ENCODE measurements at regions not wholly inside any gene's neighbourhood (a gene's known extent, or its start where the extent isn't known, plus 50 kb on each side); places are given as distances from the start of the nearest gene placed in this dataset.

DNA sequence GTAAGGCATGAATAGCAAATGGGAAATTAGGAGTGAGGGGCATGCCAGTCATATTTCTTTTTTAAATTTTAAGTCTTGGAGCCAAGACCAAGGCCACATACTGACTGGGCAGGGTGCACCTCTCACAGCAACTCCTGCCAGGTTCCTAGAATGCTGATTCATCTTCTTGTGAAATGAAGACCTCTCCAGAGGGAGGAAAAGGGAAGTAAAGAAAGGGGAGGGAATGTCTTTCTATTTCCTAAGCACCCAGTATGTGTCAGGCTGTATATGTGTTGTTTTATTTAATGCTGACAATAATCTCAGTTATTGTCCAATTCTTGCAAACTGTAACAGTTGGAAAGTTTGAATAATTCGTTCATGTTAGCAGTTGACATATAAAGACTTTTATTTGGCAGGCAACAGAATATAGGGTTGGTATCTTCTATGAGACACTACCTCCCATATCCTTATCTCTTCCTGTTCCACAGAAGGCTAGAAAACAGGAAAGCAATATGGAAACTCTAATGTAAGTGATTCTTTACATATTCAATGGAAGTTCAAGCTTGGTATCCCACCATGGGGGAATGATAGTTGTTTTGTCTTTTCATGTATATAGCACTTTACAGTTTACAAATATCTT lies 259.1 kb upstream of the USP24 start:
- in situ Hi-C loops (cut with MboI; ENCODE audit: low pct_unique_long_range_greater_than_20kb, low sequenced_read_pairs, unreplicated experiment) = no loop called here
- TF ChIP-seq, protein P1, sequence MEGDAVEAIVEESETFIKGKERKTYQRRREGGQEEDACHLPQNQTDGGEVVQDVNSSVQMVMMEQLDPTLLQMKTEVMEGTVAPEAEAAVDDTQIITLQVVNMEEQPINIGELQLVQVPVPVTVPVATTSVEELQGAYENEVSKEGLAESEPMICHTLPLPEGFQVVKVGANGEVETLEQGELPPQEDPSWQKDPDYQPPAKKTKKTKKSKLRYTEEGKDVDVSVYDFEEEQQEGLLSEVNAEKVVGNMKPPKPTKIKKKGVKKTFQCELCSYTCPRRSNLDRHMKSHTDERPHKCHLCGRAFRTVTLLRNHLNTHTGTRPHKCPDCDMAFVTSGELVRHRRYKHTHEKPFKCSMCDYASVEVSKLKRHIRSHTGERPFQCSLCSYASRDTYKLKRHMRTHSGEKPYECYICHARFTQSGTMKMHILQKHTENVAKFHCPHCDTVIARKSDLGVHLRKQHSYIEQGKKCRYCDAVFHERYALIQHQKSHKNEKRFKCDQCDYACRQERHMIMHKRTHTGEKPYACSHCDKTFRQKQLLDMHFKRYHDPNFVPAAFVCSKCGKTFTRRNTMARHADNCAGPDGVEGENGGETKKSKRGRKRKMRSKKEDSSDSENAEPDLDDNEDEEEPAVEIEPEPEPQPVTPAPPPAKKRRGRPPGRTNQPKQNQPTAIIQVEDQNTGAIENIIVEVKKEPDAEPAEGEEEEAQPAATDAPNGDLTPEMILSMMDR (IDR thresholded peaks at IDR 0.05; ENCODE audit: extremely low read depth, insufficient read depth, missing control alignments) = no peak
- no peak for DNase-seq (ENCODE audit: low spot score)

DNA sequence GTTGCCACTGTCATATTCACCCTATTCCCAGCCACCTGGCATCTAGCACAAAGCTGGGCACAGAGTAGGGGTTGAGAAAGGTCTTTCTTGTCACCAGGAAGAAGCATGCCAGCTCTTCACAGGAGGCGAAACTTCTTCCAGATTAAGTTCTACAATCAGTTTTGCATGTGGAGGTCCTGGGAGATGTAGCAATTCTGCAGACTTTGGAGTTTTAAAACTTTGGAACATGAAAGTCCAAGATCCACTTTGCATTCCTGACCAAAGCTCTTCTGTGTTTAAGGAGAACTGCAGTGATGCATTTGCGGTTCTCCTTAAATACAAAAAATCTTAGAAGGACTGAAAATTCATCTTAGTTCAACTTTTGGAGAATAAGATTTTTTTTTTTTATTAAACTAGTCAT lies 258.5 kb upstream of the USP24 start:
- TF ChIP-seq, protein P1 (IDR thresholded peaks at IDR 0.05; ENCODE audit: extremely low read depth, insufficient read depth, missing control alignments) = no peak
- in situ Hi-C loops (cut with MboI; ENCODE audit: low pct_unique_long_range_greater_than_20kb, low sequenced_read_pairs, unreplicated experiment) = no loop called here
- no peak for DNase-seq (ENCODE audit: low spot score)

DNA sequence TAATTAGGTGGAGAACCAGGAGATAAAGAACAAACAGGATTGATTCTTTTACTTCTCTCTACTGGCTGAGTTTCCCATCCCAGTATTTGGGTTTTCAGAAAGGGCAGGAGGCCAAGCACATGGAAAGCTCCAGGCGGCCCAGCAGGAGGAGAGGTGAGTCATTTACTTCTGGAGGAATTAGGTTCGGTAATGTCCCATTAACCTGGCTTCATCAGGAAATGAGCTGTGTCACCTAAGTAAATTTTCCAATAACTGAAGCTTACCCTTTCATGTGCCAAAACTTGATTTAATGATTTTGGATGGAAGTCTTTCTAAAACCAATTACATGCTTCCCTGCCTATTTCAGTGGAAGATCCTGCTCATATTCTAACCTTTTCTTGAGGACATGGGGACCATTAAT lies 257.6 kb upstream of the USP24 start:
- in situ Hi-C loops (cut with MboI; ENCODE audit: low pct_unique_long_range_greater_than_20kb, low sequenced_read_pairs, unreplicated experiment) = no loop called here
- TF ChIP-seq, protein P1 (IDR thresholded peaks at IDR 0.05; ENCODE audit: extremely low read depth, insufficient read depth, missing control alignments) = no peak
- no peak for DNase-seq (ENCODE audit: low spot score)

DNA sequence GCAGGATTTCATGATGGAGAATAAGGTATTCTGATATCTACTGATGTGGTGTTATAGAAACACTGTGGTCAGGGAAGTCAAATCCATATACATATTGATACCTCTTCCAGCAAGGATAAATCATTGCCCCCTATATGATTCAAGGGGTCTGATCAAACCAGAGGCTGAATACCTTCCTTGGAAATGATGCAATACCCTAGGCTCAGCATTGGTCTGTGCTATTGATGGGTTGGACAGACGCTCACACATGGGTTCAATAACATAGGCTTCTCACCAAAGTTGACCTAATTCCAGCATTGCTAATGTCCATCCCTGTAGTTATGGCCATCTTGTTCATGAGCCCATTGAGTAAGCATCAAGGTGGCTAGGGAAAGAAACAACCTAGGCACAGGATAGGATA lies 257.0 kb upstream of the USP24 start:
- in situ Hi-C loops (cut with MboI; ENCODE audit: low pct_unique_long_range_greater_than_20kb, low sequenced_read_pairs, unreplicated experiment) = no loop called here
- TF ChIP-seq, protein P1 (IDR thresholded peaks at IDR 0.05; ENCODE audit: extremely low read depth, insufficient read depth, missing control alignments) = no peak
- DNase-seq (ENCODE audit: low spot score) = no peak

DNA sequence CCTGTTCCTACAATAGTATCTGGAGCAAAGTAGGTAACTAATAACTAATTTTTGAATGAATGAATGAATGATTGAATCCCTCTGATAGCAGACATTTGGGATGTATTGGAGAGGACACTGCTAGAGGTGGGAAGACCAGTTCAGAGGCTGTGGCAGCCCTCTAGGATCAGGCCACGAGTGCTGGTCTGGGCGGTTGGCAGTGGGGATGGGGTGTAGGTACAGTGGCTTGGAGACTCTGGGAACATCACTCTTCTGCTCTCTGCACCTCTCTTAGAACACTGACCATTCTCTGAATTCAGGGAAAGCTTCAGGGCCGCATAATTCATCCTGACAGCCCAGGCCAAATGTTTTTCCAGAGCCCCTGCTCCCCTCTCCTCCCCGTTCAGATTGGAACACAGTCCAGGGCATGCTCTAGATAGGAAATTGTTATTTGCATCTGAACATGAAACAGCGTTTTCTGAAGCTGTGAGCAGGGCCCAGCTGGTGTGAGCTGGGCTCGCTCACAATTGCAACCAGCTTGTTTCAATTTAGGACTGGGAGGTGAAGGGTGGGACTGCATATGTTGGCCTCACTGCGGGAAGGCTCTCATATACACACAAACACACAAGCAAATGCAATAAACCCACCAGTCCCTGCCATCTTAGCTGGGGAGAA lies 253.1 kb upstream of the USP24 start:
- in situ Hi-C loops (cut with MboI; ENCODE audit: low pct_unique_long_range_greater_than_20kb, low sequenced_read_pairs, unreplicated experiment) = no loop called here
- no peak for DNase-seq (ENCODE audit: low spot score)
- TF ChIP-seq, protein P1 (IDR thresholded peaks at IDR 0.05; ENCODE audit: extremely low read depth, insufficient read depth, missing control alignments) = no peak

DNA sequence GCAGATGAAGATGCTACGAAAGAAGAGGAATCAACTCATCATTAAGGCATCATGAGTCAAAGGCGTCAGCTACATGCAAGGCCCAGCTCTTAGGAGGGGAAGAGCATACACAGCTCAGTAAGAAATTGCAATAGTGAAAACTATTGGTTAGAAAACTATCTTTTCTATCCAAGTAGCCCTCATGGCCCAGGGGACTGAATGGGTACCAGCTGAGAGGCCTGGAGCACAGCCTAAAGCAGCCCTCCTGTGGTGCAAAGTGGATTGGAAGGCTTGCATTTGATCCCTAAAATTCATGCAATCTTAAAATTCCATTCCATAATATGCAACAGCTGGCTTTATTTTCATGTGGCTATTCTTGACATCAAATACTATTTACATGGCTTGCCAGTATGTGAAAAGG lies 251.8 kb upstream of the USP24 start:
- in situ Hi-C loops (cut with MboI; ENCODE audit: low pct_unique_long_range_greater_than_20kb, low sequenced_read_pairs, unreplicated experiment) = no loop called here
- no peak for DNase-seq (ENCODE audit: low spot score)
- TF ChIP-seq, protein P1 (IDR thresholded peaks at IDR 0.05; ENCODE audit: extremely low read depth, insufficient read depth, missing control alignments) = no peak
